ENCODE measurements at regions not wholly inside any gene's neighbourhood (a gene's known extent, or its start where the extent isn't known, plus 50 kb on each side); places are given as distances from the start of the nearest gene placed in this dataset.
"Not testable (repeated sequence)": the region's sequence is repeated elsewhere in the genome, so short reads cannot be mapped to it uniquely, and the experiment has no call there.

DNA sequence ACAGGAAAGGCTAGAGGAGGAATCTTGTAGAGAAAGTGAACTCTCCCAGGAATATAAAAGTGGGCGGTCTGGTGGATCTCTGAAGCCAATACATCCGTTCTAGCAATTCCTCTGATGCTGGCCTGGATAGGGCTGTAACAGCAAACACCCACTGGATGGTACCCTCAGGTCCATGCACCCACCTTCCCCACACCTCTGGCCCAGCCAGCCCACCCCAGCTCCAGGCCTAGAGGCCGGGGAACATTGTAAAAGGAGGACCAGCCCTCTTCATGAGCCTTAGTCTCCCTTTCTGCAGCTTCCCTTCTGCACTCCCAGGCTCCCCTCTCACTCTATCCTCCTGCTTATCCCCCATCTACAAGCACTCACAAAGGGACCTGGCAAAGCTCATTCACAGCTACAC, 443.9 kb downstream of the BUD13 start:
- DNase-seq, result no peak

DNA sequence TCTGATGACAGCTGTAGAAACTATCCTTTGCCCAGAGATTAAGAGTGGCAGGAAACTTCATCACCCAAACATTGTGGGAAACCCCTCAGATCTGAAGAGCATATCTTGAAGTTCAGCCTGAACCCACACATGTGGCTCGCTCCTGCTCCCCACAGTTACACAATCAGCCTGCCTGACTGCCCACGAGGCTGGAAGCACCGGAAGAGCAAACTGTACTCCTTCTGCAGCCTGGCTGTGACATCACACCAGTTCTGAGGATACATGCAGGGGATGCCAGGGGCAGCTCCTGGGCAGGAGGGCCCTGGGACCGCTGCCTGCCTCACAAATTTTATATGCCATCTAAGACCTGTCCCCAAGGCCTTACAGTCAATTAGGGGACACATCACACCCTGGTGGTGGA, 444.4 kb downstream of the BUD13 start:
- DNase-seq, result no peak

DNA sequence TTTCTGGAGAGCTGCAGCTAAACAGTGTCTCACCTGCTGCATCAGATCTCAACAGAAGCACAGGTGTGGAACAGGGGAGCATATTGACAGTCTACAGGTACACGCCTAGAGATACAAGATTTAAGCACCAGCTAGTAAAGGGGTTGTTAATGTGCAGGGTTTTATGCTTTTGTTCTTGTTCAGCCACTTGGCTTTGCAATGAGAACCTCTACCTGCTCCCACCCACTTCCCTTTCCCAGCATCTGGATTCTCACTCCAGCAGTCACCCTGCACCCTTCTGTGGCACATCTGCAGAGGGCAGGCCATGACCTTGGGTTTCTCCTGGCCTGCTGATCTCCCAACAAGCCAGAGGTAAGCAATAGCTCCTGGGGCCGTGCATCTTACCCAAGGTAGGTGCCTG, 446.6 kb downstream of the BUD13 start:
- no peak for DNase-seq

DNA sequence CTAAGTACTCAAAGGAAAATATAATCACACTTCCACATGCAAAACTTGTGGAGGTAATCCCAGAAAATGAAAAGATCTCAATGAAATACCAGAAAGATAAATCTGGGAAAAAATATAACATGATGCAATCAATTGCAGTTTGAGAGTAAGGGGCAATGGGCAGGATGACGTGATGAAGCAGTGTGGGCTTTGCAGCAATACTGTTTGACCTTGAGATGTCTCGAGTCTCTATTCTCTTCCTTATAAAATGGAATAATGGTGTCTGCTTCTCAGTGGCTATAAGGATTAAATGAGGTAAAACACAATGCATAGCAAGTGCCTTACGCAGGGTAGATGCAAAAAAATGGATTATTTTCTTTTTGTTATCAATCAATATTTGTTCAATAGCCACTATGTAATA, 447.5 kb downstream of the BUD13 start:
- no peak for DNase-seq

DNA sequence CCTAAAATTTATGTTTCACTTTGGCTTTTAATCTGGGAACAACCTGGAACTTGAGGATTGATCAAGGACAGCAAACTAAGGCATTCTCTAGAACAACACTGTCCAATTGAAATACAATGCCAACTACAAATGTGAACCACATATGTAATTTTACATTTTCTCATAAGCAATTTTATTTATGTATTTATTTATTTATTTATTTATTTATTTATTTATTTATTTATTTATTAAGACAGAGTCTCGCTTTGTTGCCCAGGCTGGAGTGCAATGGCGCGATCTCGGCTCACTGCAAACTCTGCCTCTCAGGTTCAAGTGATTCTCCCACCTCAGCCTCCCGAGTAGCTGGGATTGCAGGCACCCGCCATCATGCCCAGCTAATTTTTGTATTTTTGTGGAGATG, 448.7 kb downstream of the BUD13 start:
- not testable (repeated sequence) for DNase-seq

DNA sequence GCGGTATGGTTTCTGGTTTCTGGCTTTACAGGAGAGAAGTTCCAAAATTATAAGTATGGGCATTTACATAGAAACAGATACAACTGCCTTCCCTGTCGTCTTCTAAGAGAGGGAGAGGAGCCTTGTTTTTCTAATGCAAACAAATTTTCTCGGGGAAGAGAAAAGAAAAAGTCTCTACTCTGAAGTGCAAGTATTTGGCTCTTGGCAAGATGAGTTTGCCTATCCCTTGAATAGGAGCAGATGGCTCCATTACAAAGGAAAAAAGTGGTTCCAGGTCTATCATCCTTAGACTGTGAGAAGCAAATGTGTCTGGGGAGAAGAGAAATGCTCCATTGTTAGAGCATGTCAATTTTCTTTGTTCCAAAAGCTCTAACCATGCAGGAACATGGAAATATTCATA, 455.6 kb downstream of the BUD13 start:
- DNase-seq, result no peak

DNA sequence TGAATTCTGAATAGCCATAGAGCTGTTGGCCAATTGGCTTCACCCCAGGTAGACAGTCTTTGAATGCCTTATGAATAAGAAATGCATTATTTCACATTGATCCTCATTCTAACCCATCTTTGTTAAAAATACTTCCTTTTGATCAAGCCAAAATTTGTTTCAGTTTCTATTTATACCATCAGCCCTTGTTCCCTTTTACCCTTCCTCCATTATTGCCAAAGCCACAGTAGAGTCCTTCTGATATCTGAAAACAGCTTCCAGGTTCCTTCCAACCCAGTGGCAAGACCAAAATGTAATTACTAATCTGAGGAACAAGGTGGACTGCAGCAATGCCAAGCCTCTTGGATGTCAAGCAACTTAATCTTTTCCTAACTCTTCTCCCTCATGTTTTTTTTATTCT, 458.8 kb downstream of the BUD13 start:
- no peak for DNase-seq

DNA sequence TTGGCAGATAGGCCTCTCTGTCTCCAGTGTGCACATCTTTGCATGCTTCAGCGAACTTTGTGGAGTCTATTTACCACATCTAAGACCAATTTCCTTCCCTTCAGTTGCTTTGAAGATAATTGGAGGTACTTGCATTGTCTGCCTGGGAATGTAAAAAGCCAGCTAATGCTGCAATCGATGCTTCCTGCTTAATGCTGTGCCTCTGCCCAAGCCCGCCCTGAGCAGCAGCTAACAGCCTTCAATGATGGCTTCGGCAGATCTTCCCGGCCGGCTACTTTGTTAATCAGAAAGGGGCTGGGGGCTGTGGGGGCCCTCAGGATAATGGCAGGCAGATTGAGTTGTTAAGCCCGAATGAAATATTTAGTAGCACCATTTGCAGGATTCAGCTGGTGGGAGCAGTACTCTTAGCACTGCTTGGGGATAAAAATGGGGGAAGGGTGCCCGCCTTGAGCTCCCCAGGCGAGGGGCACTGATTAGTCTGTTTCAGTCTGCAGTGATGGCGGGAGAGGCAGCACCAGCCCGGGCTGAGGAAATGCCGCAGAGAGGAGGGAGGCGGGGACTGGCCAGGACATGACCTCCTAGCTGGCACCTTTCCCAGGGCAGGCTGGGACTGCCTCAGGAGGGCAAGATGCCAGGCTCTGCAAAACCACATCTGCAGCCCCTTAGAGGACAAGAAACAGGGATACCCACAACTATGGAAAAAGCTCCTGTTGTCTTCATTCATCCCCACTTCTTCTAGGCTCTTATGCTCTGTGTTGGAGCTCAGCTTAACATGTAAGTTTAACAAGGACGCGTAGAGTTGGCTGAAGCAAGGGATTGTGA, 460.0 kb downstream of the BUD13 start:
- no peak for DNase-seq

DNA sequence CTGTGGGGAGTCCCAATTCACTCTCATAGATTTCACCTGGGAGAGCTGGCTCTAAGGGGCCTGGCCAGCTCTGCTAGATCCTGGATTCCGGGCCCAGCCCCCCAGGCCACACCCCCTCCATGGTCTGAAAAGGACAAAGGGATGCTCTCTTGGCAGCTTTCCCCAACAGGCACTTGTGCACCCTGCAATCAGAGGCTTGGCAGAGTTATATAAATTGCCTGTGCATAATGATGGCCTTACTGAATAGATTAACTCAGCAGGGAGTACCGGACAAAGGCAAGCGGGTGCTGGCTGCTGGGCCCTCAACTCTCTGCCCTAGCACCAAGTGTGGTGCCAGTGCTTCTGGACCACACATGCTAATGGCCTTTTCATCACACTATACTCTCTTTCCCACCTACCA, 461.6 kb downstream of the BUD13 start:
- no peak for DNase-seq

DNA sequence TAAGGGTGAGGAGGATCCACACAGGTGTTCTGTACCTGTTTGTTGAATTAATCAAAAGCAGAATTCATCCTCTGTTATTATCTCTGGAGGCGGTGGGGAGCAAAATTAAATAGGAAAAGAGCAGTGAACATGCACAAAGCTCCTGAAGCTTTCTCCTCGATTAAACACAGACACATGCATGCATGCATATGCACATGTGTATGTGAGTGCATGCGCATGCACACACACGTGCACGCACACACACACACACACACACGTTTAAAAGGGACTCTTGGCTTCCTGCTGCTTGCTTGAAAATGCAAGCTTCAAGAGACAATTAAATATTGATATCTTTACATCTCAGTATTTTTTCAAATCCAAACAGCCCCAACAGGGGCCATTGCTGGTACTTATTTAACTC, 462.1 kb downstream of the BUD13 start:
- DNase-seq, result no peak

DNA sequence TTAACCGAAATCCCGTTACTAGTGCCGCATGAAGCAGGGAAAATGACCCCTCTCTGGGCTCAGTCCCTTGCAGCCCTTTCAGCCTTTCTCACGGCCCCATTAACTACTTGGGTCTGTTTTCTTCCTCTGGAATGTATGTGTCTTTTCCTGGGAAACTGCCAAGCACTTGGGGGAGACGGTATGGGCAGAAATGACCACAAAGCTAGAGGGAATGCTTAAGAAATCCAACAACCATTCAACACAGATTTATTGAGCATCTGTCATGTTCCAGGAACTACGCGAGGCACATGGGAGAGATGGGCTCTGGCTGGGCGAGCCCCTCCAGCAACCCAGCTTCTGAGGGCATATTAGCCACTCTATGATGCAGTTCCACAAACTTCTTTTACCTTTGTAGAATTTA, 462.6 kb downstream of the BUD13 start:
- DNase-seq, result no peak

DNA sequence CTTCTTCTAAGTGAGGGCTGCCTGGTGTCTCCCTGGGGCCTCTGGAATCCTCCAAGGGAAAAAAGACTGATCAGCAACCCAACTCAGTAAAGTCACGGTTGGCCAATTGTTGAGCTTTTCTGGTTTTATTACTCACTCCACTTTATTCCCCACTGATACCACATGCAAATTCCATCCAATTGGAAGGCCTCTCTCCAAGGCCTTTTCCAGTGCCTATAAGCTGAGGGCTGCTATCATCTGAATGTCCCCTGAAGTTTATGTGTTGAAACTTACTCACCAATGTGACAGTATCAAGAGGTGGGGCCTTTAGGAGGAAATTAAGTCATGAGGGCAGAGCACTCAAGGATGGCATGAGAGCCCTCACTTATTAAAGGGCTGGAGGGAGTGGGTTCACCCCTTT, 463.3 kb downstream of the BUD13 start:
- DNase-seq, result no peak

DNA sequence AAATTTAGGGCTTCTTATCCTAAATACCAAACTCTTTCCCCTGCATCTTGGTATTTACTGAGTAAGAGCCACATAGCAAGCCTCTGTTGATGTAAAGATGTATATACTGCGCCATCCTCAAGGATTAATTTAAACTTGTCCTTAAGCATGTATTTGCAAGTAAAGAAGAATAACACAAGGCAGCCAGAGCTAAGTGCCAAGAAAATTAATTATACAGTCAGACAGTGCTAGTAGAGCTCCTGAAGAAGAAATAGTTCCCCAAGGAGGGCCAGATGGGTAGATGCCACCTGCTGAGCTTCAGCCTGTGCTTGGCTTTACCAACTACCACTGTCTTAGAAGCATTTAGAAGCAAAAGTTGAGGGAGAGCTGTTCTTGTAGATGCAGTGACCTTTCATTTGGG, 470.0 kb downstream of the BUD13 start:
- DNase-seq, result no peak

DNA sequence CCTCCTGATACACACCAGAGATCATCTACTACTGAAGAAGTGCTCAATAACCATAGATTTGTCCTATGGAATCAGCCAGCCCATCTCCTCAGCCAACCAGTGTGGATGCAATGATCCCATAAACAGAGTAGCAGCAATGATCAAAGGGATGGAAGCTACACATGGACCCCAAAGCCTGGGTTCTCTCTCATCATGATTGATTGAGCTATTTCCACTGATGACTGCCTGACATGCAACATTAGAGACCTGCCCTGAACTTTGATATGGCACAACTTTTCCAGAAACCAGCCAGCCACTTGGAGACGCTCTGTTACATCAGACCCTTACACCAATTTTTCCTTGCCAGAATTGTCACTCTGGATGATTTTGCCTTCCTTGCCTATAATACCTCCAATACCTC, 471.6 kb downstream of the BUD13 start:
- no peak for DNase-seq

DNA sequence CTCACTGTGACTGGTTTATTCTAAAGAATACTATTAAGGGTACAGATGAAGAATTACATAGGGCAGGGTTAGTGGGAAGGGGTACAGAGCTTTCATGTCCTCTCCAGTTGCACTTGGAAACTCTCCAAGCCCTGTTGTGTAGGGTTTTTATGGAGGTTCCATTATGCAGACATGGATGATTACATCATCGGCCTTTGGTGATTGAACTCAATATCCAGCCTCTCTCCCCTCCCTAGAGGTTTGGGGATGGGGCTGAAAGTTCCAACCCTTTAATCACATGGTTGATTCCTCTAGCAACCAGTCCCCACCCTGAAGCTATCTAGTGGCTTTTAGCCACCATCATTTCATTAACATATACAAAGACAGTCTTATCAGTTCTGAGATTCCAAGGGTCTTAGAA, 472.6 kb downstream of the BUD13 start:
- DNase-seq, result no peak

DNA sequence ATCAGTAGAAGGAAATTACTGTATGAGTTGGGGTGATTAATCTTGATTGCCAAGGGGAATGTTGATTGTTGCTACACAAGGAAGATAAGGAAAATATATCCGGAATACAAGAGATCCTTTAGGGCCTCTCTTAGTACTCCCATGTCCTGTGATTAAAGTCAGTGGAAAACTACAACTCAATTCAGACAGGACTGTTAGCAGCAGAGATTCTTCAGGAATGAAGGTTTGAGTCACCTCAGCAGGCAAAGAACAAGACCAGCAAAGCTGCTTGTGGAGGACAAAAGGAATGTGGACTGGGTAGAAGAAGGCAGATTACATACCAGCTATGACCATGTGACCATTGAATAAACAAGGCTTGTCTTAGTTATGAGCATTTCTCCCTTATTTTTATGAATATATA, 478.2 kb downstream of the BUD13 start:
- no peak for DNase-seq

DNA sequence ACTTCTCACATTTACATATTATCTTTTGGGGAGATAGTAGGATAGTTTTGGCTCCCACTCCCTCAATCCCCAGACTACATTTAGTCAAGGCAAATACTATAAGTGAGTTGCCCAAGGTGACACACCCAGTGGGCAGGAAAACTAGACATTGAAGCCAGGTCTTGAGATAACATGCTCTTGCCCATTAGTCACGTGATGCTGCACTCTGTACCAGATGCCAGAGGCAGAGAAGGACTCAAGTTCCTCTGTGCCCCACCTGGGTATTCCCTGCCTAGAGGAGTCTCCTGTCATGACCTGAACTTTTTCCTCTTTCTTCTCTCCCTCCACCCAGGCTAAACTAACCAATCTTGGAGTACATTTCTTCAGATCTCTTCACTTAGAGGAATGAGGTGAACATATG, 484.9 kb downstream of the BUD13 start:
- DNase-seq, result no peak

DNA sequence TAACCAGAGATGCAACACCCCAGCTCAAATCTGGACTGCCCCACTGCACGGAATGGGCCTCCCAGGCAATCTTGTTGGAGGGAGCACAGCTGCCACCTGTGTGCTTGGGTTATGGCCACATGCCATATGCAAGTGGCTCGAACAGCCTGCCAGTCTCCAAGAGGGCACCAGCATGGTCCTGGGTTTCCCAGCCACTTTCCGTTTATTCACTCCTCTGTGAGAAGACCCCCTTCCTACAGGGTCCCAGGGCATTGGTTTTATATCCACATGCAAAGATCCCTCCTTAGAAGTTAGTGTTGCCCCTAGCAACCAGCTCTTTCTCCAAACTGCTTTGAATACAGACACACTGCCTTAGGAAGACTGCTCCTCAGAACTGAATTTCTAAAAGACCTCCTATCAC, 487.8 kb downstream of the BUD13 start:
- DNase-seq, result no peak

DNA sequence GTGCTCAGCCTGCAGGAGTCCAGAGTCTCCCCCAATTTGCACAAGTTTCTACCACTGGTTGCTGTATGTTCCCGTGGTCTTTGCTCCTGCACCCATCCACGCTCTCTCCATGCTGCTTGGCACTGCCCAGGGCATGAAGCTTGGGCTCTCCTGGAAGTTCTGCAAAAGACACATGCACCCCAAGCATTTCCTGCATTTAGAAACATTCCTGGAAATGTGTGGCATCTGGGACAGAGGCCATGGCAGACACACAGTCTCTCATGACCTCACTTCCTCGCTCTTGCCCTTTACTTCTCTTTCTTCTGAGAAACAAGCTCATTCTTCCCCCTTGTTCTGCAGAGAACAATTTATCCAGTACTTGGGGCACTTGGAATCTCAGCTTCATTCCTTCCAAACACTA, 489.5 kb downstream of the BUD13 start:
- DNase-seq, result no peak

DNA sequence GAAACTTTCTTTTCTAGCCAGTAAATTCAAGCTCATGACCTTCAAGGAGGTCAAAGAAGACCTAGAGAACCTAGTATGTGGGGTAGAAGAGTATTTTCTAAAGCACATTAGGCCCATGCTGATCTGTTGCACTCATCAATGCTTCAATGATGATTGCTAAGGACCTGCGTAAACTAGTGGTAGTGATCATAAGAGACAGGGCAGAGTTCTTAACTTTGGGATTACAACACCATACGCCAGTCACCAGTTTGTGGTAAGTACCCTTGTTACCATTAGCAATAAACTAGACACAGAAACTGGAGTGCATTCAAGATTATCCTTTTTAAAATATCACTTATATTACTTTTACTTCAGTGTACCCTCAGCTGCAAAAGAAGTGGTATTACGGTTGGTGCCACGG, 490.3 kb downstream of the BUD13 start:
- DNase-seq, result no peak

DNA sequence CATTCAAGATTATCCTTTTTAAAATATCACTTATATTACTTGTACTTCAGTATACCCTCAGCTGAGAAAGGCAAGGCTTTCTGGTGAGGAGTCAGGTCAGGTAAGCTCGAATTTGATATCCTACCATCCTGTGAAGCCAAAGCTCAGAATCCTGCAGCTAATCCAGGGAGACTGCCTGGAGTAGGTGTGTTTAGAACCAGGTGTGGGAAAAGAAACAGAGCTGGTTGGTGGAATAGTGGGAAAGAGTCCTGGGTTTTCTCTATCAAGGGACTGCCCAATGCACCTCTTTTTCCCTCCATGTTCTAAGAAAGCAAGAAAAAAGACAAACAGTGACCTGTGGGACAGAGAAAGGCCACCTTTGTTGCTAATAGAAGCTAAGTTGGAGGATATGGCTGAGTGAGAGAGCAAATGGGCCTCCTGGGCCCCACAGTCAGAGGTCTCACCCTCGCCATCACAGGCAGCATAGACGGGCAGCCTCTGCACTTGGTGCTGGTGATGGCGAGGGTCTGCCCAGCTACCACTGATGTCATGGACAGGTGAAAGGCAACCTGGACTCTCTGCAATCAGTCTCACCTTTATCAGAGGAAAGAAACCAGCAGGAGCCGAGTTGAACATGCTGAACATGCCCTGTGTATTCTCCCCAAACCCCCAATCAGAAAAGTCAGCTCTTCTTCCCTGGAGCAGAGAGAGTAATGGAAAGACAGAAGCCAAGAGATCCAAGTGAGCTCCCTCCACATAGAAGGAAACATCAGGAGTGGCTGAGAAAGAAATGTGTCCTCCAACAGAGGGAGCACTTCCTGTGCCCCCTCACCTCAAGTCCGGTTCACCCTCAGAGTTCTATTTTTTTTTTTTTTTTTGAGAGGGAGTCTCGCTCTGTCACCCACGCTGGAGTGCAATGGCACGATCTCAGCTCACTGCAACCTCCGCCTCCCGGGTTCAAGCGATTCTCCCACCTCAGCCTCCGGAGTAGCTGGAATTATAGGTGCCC, 491.3 kb downstream of the BUD13 start:
- no peak for DNase-seq

DNA sequence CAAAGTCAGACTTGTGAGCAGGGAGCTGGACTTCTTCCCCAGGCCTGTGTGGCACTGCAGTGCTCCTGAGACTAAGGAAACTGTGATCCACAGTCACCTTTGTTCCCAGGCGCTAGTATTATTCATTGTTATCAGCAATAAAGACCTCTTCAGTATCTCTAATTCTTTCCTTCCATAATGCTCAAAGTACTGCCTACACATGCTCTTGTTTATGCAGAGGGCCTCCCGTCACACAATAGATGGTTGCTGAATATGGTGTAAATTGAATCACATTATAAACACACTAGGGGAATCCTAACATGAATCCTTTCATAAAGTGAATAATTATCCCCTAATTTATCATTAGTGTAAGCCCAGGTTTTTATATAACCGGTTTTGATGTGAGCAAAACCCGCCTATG, 493.3 kb downstream of the BUD13 start:
- no peak for DNase-seq

DNA sequence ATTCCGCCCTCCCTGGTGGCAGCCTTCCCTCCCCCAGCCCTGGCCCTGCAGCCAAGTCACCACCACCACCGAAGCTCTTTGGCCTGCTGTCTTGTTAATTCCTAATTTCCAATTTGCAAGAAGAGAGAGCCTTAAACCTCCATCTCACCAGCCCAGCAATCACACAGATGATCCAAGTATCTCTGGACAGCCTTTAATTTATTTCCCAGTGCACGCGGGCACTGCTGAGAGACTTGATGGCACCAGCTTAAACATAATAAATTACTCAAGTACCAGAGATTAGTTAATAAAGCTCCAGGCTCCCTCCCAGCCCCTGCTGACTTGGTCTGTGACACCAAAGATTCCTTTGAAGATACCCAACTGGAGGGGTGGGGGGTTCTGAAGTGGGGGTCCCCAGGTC, 494.7 kb downstream of the BUD13 start:
- no peak for DNase-seq
